Upper lobe of left lung (tissue), 6 donors: ENCODE measurements at regions not wholly inside any gene's neighbourhood (a gene's known extent, or its start where the extent isn't known, plus 50 kb on each side); places are given as distances from the start of the nearest gene placed in this dataset.

Source experiments
- ATAC-seq, 2 donors: fragments of 200-7000 bp; cut with Tn5 transposase; one replicate each; pipeline ENCODE4 v1.9.1; 2022; ENCODE audit warnings: mild to moderate bottlenecking in 2 of 2, moderate library complexity in 2 of 2; ENCODE audit not compliant: low FRiP score in 2 of 2
- DNase-seq, 2 donors: peaks; one replicate each; pipeline ENCODE4 v3.0.0-alpha.2; 2019 to 2020
- H3K27ac ChIP-seq, 4 donors: fragments of 200-600 bp; sonication (generic); one replicate each; pipeline ENCODE4 v1.5.1; 2016 to 2019
- H3K27me3 ChIP-seq, 4 donors: fragments of 200-600 bp; sonication (generic); one replicate each; pipeline ENCODE4 v1.5.1; 2017 to 2019
- H3K36me3 ChIP-seq, 4 donors: fragments of 200-600 bp; sonication (generic); one replicate each; pipeline ENCODE4 v1.5.1; 2016 to 2019
- H3K4me1 ChIP-seq, 4 donors: fragments of 200-600 bp; sonication (generic); one replicate each; pipeline ENCODE4 v1.5.1; 2018 to 2019
- H3K4me3 ChIP-seq, 4 donors: fragments of 200-600 bp; sonication (generic); one replicate each; pipeline ENCODE4 v1.5.1; 2017 to 2019; ENCODE audit warnings: mild to moderate bottlenecking in 2 of 4, moderate library complexity in 1 of 4
- H3K9me3 ChIP-seq, 4 donors: fragments of 200-600 bp; sonication (generic); one replicate each; pipeline ENCODE4 v1.5.1; 2018 to 2019
- EP300 ChIP-seq, 4 donors: sonication (generic); formaldehyde crosslinking; IDR thresholded peaks; one replicate each; pipeline ENCODE4 v1.5.1; 2017; ENCODE audit warnings: antibody characterized with exemption in 4 of 4, control low read depth in 2 of 4
- POLR2A ChIP-seq, 4 donors: fragments of 450-650 bp; IDR thresholded peaks; one replicate each; pipeline ENCODE4 v1.5.1; 2016 to 2017; ENCODE audit warnings: antibody characterized with exemption in 4 of 4, mild to moderate bottlenecking in 2 of 4
- POLR2AphosphoS5 ChIP-seq, 2 donors: sonication (generic); formaldehyde crosslinking; IDR thresholded peaks; one replicate each; pipeline ENCODE4 v1.5.1; 2017; ENCODE audit warnings: antibody characterized with exemption in 2 of 2
- WGBS, 2 donors: methylation state at CpG; one replicate each; pipeline ENCODE4 v1.1.5; 2017 to 2018; 5-methylcytosine and 5-hydroxymethylcytosine counted together
- TF ChIP-seq, protein P1 (sequence below), 6 experiments: fragments of 450-650 bp in 4 of 6; fragments of 200-600 bp in 2 of 6; sonication (generic) in 2 of 6; IDR thresholded peaks; one replicate each; pipeline ENCODE4 v1.5.1; 2016 to 2019; ENCODE audit warnings: antibody characterized with exemption in 6 of 6
- donor health status: DM: no; HTN: no; CAD: no; lungs with moderate emphysema.
- donor health status: DM: no; HTN: yes; CAD: no; lungs with severe emphysema.

GRCh38 chr2:154588838-154589237, 109.7 kb upstream of the KCNJ3 start:
- Histone ChIP-seq H3K27ac (no peak overlapping the region), H3K4me3 (no peak overlapping the region)
- TF ChIP-seq POLR2AphosphoS5 (IDR thresholded peaks at IDR 0.05) (no peak), EP300 (IDR thresholded peaks at IDR 0.05) (no peak), POLR2A (IDR thresholded peaks at IDR 0.05) (no peak)
- TF ChIP-seq, protein P1, sequence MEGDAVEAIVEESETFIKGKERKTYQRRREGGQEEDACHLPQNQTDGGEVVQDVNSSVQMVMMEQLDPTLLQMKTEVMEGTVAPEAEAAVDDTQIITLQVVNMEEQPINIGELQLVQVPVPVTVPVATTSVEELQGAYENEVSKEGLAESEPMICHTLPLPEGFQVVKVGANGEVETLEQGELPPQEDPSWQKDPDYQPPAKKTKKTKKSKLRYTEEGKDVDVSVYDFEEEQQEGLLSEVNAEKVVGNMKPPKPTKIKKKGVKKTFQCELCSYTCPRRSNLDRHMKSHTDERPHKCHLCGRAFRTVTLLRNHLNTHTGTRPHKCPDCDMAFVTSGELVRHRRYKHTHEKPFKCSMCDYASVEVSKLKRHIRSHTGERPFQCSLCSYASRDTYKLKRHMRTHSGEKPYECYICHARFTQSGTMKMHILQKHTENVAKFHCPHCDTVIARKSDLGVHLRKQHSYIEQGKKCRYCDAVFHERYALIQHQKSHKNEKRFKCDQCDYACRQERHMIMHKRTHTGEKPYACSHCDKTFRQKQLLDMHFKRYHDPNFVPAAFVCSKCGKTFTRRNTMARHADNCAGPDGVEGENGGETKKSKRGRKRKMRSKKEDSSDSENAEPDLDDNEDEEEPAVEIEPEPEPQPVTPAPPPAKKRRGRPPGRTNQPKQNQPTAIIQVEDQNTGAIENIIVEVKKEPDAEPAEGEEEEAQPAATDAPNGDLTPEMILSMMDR (IDR thresholded peaks at IDR 0.05), result no peak

DNA sequence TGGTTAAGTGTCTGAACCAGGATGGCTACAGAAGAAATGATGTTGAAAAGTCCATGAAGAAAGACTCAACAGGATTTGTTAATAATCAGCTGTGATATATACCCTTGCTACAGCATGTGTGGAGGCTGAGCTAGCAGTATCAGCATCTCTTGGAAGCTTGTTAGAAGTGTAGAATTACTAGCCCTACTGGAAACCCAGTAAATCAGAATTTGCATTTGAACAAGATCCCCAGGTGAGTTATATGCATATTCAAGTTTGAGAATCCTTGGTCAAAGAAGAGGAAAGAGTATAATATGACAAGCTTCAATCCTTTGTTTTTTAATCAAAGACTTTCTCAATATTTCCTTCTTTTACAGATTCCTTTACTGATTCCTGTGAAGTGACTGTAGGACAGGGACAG, 109.0 kb upstream of the KCNJ3 start:
- no peak for DNase-seq
- no peaks in the 10 kb centered on the region for H3K4me1 ChIP-seq
- H3K4me3 ChIP-seq, result no peak overlapping the region

More at GRCh38 chr2:154588838-154589237, 109.7 kb upstream of the KCNJ3 start:
- H3K9me3 ChIP-seq, result no peaks in the 10 kb centered on the region
- WGBS, 2 donors, result 73 to 78% methylated on average over 1 of the region's 1 CpG
- DNase-seq (no peak), ATAC-seq (no peak)
- H3K4me1 ChIP-seq, result no peaks in the 10 kb centered on the region
- H3K27me3 ChIP-seq, result no peaks in the 10 kb centered on the region
- no peaks in the 10 kb centered on the region for H3K36me3 ChIP-seq

GRCh38 chr2:154591294-154591820, 107.1 kb upstream of the KCNJ3 start:
- Histone ChIP-seq H3K27ac (no peak overlapping the region), H3K4me3 (no peak overlapping the region), H3K4me1 (no peaks in the 10 kb centered on the region), H3K36me3 (no peaks in the 10 kb centered on the region), H3K27me3 (no peaks in the 10 kb centered on the region), H3K9me3 (no peaks in the 10 kb centered on the region)
- TF ChIP-seq, protein P1 (IDR thresholded peaks at IDR 0.05), result no peak
- no peak for TF ChIP-seq EP300 (IDR thresholded peaks at IDR 0.05)
- TF ChIP-seq POLR2AphosphoS5 (IDR thresholded peaks at IDR 0.05), result no peak
- TF ChIP-seq POLR2A (IDR thresholded peaks at IDR 0.05), result no peak
- 62 to 64% methylated on average over 2 of the region's 2 CpGs for WGBS, 2 donors
- ATAC-seq (no peak), DNase-seq (no peak)

More for the DNA sequence above, 109.0 kb upstream of the KCNJ3 start:
- Histone ChIP-seq H3K36me3 (no peaks in the 10 kb centered on the region), H3K9me3 (no peaks in the 10 kb centered on the region), H3K27me3 (no peaks in the 10 kb centered on the region), H3K27ac (no peak overlapping the region)
- TF ChIP-seq EP300 (IDR thresholded peaks at IDR 0.05), result no peak
- no peak for TF ChIP-seq POLR2AphosphoS5 (IDR thresholded peaks at IDR 0.05)
- TF ChIP-seq, protein P1 (IDR thresholded peaks at IDR 0.05), result no peak
- TF ChIP-seq POLR2A (IDR thresholded peaks at IDR 0.05), result no peak
- ATAC-seq, result no peak

DNA sequence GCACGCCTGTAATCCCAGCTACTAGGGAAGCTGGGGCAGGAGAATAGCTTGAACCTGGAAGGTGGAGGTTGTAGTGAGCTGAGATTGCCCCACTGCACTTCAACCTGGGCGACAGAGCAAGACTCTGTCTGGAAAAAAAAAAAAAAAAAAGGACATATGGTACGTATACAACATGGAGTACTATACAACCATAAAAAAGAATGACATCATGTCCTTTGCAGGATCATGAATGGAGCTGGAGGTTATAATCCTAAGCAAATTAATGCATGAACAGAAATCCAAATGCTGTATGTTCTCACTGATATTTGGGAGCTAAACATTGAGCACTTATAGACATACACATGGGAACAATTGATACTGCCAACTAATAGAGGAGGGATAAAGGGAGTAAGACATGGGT, 99.3 kb upstream of the KCNJ3 start:
- no peak overlapping the region for H3K27ac ChIP-seq
- ATAC-seq (no peak), DNase-seq (no peak)
- H3K4me1 ChIP-seq, result no peaks in the 10 kb centered on the region
- 80 to 87% methylated on average over 3 of the region's 3 CpGs for WGBS, 2 donors
- H3K36me3 ChIP-seq, result no peaks in the 10 kb centered on the region
- TF ChIP-seq POLR2AphosphoS5 (IDR thresholded peaks at IDR 0.05), result no peak
- no peak for TF ChIP-seq EP300 (IDR thresholded peaks at IDR 0.05)
- TF ChIP-seq, protein P1 (IDR thresholded peaks at IDR 0.05), result no peak
- no peak for TF ChIP-seq POLR2A (IDR thresholded peaks at IDR 0.05)
- H3K4me3 ChIP-seq, result no peak overlapping the region
- no peaks in the 10 kb centered on the region for H3K9me3 ChIP-seq
- no peaks in the 10 kb centered on the region for H3K27me3 ChIP-seq

- no peaks in the 10 kb centered on the region for H3K9me3 ChIP-seq
- H3K27me3 ChIP-seq, result no peaks in the 10 kb centered on the region
- H3K27ac ChIP-seq, result no peak overlapping the region
- WGBS, 2 donors, result 77 to 88% methylated on average over 4 of the region's 4 CpGs
- ATAC-seq (no peak), DNase-seq (no peak)
- H3K4me3 ChIP-seq, result no peak overlapping the region
- TF ChIP-seq POLR2AphosphoS5 (IDR thresholded peaks at IDR 0.05) (no peak), EP300 (IDR thresholded peaks at IDR 0.05) (no peak), POLR2A (IDR thresholded peaks at IDR 0.05) (no peak)
- TF ChIP-seq, protein P1 (IDR thresholded peaks at IDR 0.05), result no peak
- H3K4me1 ChIP-seq, result no peaks in the 10 kb centered on the region
- no peaks in the 10 kb centered on the region for H3K36me3 ChIP-seq
Observed at GRCh38 chr2:154600927-154601494, 97.5 kb upstream of the KCNJ3 start.
